Breast epithelium (tissue), 3 donors: ENCODE measurements at regions not wholly inside any gene's neighbourhood (a gene's known extent, or its start where the extent isn't known, plus 50 kb on each side); places are given as distances from the start of the nearest gene placed in this dataset.

Source experiments
- POLR2AphosphoS5 ChIP-seq, 3 donors: sonication (generic); formaldehyde crosslinking; IDR thresholded peaks; one replicate each; pipeline ENCODE4 v1.6.1; 2017; ENCODE audit warnings: antibody characterized with exemption in 3 of 3
- TF ChIP-seq, protein P1 (sequence below), 3 donors: fragments of 450-650 bp; IDR thresholded peaks; one replicate each; pipeline ENCODE4 v1.5.1; 2016 to 2017; ENCODE audit warnings: antibody characterized with exemption in 3 of 3, mild to moderate bottlenecking in 3 of 3, moderate library complexity in 3 of 3

DNA sequence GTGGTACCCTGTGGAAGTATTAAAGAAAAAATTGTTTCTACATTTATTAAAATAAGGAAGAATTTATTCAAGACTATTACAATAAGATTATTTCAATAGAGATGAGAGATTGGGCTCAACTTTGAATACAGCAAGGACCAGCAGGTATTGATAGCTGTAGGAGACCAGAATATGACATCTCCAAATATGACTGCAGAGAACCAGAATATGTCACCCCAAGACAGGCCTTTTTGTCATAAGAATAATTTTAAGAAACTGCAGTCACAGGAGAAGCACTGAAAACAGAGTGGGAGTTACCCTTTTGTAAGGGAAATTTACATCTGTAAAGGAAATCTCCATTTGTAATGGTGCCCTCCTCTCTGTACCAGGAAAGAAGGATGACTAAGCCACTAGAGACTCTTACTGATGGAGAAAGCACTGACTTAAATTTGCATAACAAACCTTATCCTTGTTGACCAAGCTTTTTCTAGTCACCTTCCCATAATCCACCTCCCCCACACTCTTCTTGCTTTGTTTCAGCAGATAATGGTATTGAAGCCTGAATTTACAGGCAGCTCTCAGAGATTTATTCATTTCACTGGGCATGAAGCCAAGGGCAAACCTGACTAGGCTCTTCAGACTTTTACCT lies 145.1 kb upstream of the RMP24 start:
- TF ChIP-seq, protein P1, sequence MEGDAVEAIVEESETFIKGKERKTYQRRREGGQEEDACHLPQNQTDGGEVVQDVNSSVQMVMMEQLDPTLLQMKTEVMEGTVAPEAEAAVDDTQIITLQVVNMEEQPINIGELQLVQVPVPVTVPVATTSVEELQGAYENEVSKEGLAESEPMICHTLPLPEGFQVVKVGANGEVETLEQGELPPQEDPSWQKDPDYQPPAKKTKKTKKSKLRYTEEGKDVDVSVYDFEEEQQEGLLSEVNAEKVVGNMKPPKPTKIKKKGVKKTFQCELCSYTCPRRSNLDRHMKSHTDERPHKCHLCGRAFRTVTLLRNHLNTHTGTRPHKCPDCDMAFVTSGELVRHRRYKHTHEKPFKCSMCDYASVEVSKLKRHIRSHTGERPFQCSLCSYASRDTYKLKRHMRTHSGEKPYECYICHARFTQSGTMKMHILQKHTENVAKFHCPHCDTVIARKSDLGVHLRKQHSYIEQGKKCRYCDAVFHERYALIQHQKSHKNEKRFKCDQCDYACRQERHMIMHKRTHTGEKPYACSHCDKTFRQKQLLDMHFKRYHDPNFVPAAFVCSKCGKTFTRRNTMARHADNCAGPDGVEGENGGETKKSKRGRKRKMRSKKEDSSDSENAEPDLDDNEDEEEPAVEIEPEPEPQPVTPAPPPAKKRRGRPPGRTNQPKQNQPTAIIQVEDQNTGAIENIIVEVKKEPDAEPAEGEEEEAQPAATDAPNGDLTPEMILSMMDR (IDR thresholded peaks at IDR 0.05) = no peak
- no peak for TF ChIP-seq POLR2AphosphoS5 (IDR thresholded peaks at IDR 0.05)
